K562 (cell line): ENCODE measurements at regions not wholly inside any gene's neighbourhood (a gene's known extent, or its start where the extent isn't known, plus 50 kb on each side); places are given as distances from the start of the nearest gene placed in this dataset.

Experiments
- ATAC-seq: fragments of 200-7000 bp; cut with Tn5 transposase; 3 replicates; pipeline ENCODE4 v1.9.1; 2020; ENCODE audit warnings: moderate library complexity
- BruUV-seq: library from RNA; stranded (reverse); fragments of 400-500 nt; replicated peaks from 2 replicates; lab custom pipeline; 2021; lab: Mats Ljungman, UMichigan
- CTCF ChIA-PET: fragments of 300-600 bp; formaldehyde crosslinking; extraction: SDS; loops from one replicate; lab custom pipeline; 2021; ENCODE audit warnings: low intra/inter-chr PET ratio; lab: Yijun Ruan, JAX
- POLR2A ChIA-PET: fragments of 300-600, 350-650 bp; sonication (Branson Sonifier 250); formaldehyde crosslinking; extraction: SDS; loops from one replicate; lab custom pipeline; 2021; ENCODE audit warnings: antibody characterized with exemption, inconsistent platforms; lab: Yijun Ruan, JAX
- DNase-seq, 4 experiments: peaks; one replicate each; pipeline versions ENCODE4 v3.0.0 to v3.0.0-alpha.2; 2011 to 2018; ENCODE audit warnings: low spot score in 3 of 4, mixed read lengths in 3 of 4; ENCODE audit errors: extremely low read depth in 1 of 4
- FAIRE-seq: peaks from 2 replicates; lab custom pipeline; 2011; peaks lifted over from hg19 to GRCh38; lab: Jason Lieb, UNC
- H2AFZ ChIP-seq: 2 replicates; pipeline ENCODE4 v1.6.0; 2011; ENCODE audit warnings: low read depth, low read length, control low read depth, inconsistent platforms
- H3K27ac ChIP-seq: fragments of 200-600 bp; 3 replicates; pipeline ENCODE4 v1.8.0; 2011; ENCODE audit warnings: low read depth, mild to moderate bottlenecking, control low read depth, inconsistent platforms, low read length, moderate library complexity, mixed read lengths; ENCODE audit errors: extremely low read depth
- H3K27me3 ChIP-seq, 2 experiments: fragments of 300-600 bp in 1 of 2; 2 replicates in 1 of 2; 3 replicates in 1 of 2; pipeline versions ENCODE4 v1.6.0 to v1.8.0; 2011; ENCODE audit warnings: inconsistent platforms in 2 of 2, low read length in 2 of 2, mild to moderate bottlenecking in 1 of 2, mixed read lengths in 1 of 2, moderate library complexity in 1 of 2; ENCODE audit not compliant: control insufficient read depth in 2 of 2, insufficient read depth in 2 of 2
- H3K36me3 ChIP-seq: fragments of 300-600 bp; 3 replicates; pipeline ENCODE4 v1.8.0; 2011; ENCODE audit warnings: mild to moderate bottlenecking, low read length, inconsistent platforms; ENCODE audit not compliant: control insufficient read depth, insufficient read depth
- H3K4me1 ChIP-seq, 2 experiments: fragments of 200-600 bp in 1 of 2; replicated peaks in 1 of 2; 2 replicates in 1 of 2; 3 replicates in 1 of 2; pipeline versions ENCODE4 v1.5.1 to v1.8.0; 2011; ENCODE audit warnings: inconsistent platforms in 2 of 2, low read length in 2 of 2, mild to moderate bottlenecking in 1 of 2, mixed read lengths in 1 of 2, moderate library complexity in 1 of 2; ENCODE audit not compliant: control insufficient read depth in 2 of 2, insufficient read depth in 2 of 2
- H3K4me2 ChIP-seq: 2 replicates; pipeline ENCODE4 v1.6.1; 2011; ENCODE audit warnings: low read length, control low read depth, inconsistent platforms, mixed read lengths; ENCODE audit not compliant: insufficient read depth
- H3K4me3 ChIP-seq: fragments of 200-600 bp; sonication (generic), shearing (Covaris generic); 2 replicates; pipeline ENCODE4 v1.5.1; 2016; ENCODE audit warnings: control low read depth, inconsistent platforms
- H3K79me2 ChIP-seq: fragments of 200-600 bp; 3 replicates; pipeline ENCODE4 v1.8.0; 2011; ENCODE audit warnings: low read length, inconsistent platforms; ENCODE audit not compliant: control insufficient read depth, insufficient read depth
- H3K9ac ChIP-seq, 2 experiments: 2 replicates each; pipeline versions ENCODE4 v1.6.0 to v1.6.1; 2011; ENCODE audit warnings: low read depth in 2 of 2, low read length in 2 of 2, control low read depth in 1 of 2, inconsistent platforms in 1 of 2, mild to moderate bottlenecking in 1 of 2, mixed read lengths in 1 of 2; ENCODE audit not compliant: insufficient read depth in 1 of 2
- H3K9me1 ChIP-seq: one replicate; pipeline ENCODE4 v1.6.0; 2011; ENCODE audit warnings: inconsistent platforms, mild to moderate bottlenecking, low read length, moderate library complexity; ENCODE audit not compliant: control insufficient read depth, insufficient read depth
- H3K9me3 ChIP-seq: replicated peaks from 2 replicates; pipeline ENCODE4 v1.5.1; 2011; ENCODE audit warnings: low read depth, low read length, inconsistent platforms; ENCODE audit not compliant: control insufficient read depth, insufficient read depth
- H4K20me1 ChIP-seq: replicated peaks from 2 replicates; pipeline ENCODE4 v1.6.1; 2011; ENCODE audit warnings: low read length, inconsistent platforms, mixed read lengths; ENCODE audit not compliant: control insufficient read depth, insufficient read depth
- ARID1B ChIP-seq: fragments of 450-650 bp; IDR thresholded peaks from 2 replicates; pipeline ENCODE4 v1.6.1; 2016; ENCODE audit warnings: antibody characterized with exemption, mild to moderate bottlenecking, inconsistent platforms
- BRD4 ChIP-seq: fragments of 200-600 bp; sonication (generic); IDR thresholded peaks from 2 replicates; pipeline ENCODE4 v1.6.1; 2017; ENCODE audit warnings: inconsistent platforms
- CHD4 ChIP-seq: fragments of 200-600 bp; sonication (generic); IDR thresholded peaks from 3 replicates; pipeline ENCODE4 v1.6.1; 2012; ENCODE audit warnings: low read depth, mild to moderate bottlenecking, mixed read lengths, low read length, inconsistent platforms; ENCODE audit not compliant: insufficient read depth, insufficient replicate concordance, poor library complexity, severe bottlenecking
- MBD2 ChIP-seq: sonication (generic); IDR thresholded peaks from 2 replicates; pipeline ENCODE4 v1.6.1; 2016; ENCODE audit warnings: low read depth, borderline replicate concordance
- MYBL2 ChIP-seq, 2 experiments: fragments of 450-650 bp in 1 of 2; sonication (generic) in 1 of 2; formaldehyde crosslinking in 1 of 2; IDR thresholded peaks; 2 replicates each; pipeline versions ENCODE4 v1.6.1 to v1.8.1; 2017 to 2022; ENCODE audit warnings: borderline replicate concordance in 1 of 2, inconsistent platforms in 1 of 2, low read depth in 1 of 2, mild to moderate bottlenecking in 1 of 2, missing genetic modification reagents in 1 of 2, moderate library complexity in 1 of 2
- NR3C1 ChIP-seq: sonication (generic); formaldehyde crosslinking; IDR thresholded peaks from 2 replicates; pipeline ENCODE4 v1.8.1; 2022; ENCODE audit warnings: missing genetic modification reagents
- RFX5 ChIP-seq: IDR thresholded peaks from 2 replicates; pipeline ENCODE4 v1.6.1; 2011; ENCODE audit warnings: low read depth, mild to moderate bottlenecking, improper control_type of control experiment, low read length
- TAL1 ChIP-seq: fragments of 450-650 bp; IDR thresholded peaks from 2 replicates; pipeline ENCODE4 v1.6.1; 2016; ENCODE audit warnings: mild to moderate bottlenecking
- TCF3 ChIP-seq: sonication (generic); formaldehyde crosslinking; IDR thresholded peaks from 2 replicates; pipeline ENCODE4 v1.4.0; 2020; ENCODE audit warnings: mild to moderate bottlenecking, missing genetic modification reagents
- TEAD2 ChIP-seq: fragments of 450-650 bp; IDR thresholded peaks from 2 replicates; pipeline ENCODE4 v1.6.1; 2016; ENCODE audit warnings: missing genetic modification characterization, control low read depth, missing compliant biosample characterization
- TFAM ChIP-seq: fragments of 250-450 bp; sonication (Bioruptor Pico); conservative IDR thresholded peaks from 2 replicates; pipeline ENCODE4 v1.5.0; 2021; ENCODE audit warnings: mild to moderate bottlenecking, moderate library complexity
- TRIM24 ChIP-seq, 2 experiments: fragments of 450-650 bp; IDR thresholded peaks; 2 replicates each; pipeline ENCODE4 v1.6.1; 2016
- ZKSCAN1 ChIP-seq: fragments of 150-350 bp; IDR thresholded peaks from 2 replicates; pipeline ENCODE4 v1.6.1; 2016; ENCODE audit warnings: low read depth, low read length
- ZNF75A ChIP-seq: fragments of 450-650 bp; formaldehyde crosslinking; IDR thresholded peaks from 2 replicates; pipeline ENCODE4 v1.4.0; 2020; ENCODE audit warnings: mild to moderate bottlenecking
- ZNF830 ChIP-seq: fragments of 250-450 bp; sonication (Bioruptor Pico); IDR thresholded peaks from 2 replicates; pipeline ENCODE4 v1.5.0; 2021; ENCODE audit warnings: mild to moderate bottlenecking
- WGBS: fragments of 100-300 bp; shearing (Covaris generic); methylation state at CpG from one replicate; pipeline ENCODE4 v1.1.6; 2016; ENCODE audit warnings: low coverage, mixed read lengths; ENCODE audit not compliant: insufficient coverage; ENCODE audit errors: missing lambda C conversion rate; 5-methylcytosine and 5-hydroxymethylcytosine counted together
- in situ Hi-C: fragments of 300-500 bp; cut with MboI; formaldehyde crosslinking; loops from 4 replicates; pipeline ENCODE4 v1.15.0; 2018; ENCODE audit warnings: inconsistent platforms, mixed read lengths
- intact Hi-C: fragments of 100-400 bp; cut with micrococcal nuclease; formaldehyde crosslinking; loops from 2 replicates; pipeline ENCODE4 v1.14.2; 2022
- TF ChIP-seq, protein P1 (sequence below): fragments of 450-650 bp; conservative IDR thresholded peaks from 2 replicates; pipeline ENCODE4 v1.6.1; 2016; ENCODE audit warnings: missing genetic modification characterization, low read depth, mild to moderate bottlenecking, control low read depth, missing compliant biosample characterization
- TF ChIP-seq, protein P2 (sequence below): fragments of 250-450 bp; sonication (Bioruptor Pico); IDR thresholded peaks from 2 replicates; pipeline ENCODE4 v1.5.0; 2021; ENCODE audit warnings: mild to moderate bottlenecking, moderate library complexity

DNA sequence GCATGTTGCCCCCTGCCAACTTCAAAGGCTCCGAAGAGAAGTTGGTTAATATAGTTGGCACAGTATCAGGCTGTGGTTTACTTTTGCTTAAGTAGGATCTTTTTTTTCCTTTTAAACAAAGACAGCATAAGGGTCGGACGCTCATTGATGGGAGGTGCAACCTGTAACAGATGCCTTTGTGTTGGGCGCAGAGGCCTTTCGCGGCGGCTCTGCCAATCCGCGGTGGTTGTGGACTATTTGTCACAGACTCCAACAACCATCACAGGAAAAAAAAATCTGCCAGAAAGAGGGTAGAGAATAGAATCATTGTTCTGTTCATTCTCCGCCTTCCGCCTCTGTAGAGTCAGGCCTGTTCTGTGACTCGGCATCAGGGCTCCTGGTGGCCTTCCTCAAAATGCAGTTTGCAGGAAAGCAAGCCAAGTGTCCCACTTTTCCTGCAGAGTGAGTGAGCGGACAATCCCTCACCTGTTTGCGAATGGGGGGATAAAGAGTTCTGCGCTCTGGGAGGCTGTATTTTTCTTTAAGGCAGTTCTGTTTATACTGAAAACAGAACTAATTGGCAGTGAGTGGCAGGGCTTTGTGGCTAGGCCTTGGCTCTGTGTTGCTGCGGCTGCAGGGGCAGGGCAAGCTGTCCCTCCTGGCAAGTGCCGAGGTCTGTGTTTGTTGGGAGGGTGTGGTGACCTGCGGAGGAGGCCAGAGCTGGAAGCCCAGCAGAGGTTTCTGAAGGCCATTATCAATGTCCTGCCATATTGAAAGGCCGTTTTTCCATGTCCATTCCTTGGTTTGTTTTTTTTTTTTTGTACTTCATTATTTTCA, 83.0 kb upstream of the PIWIL1 start (continued):
- no peak for TF ChIP-seq RFX5
- TF ChIP-seq TCF3 (CRISPR knock-in tag): no peak
- no peak for TF ChIP-seq ZKSCAN1
- no peak for TF ChIP-seq ARID1B
- no peak for TF ChIP-seq TEAD2 (tag)
- TF ChIP-seq MYBL2 (IDR thresholded peaks at IDR 0.05; ENCODE audit: low read depth): no peak
- no peak for TF ChIP-seq MYBL2 (CRISPR knock-in tag; IDR thresholded peaks at IDR 0.05; ENCODE audit: borderline replicate concordance)

DNA sequence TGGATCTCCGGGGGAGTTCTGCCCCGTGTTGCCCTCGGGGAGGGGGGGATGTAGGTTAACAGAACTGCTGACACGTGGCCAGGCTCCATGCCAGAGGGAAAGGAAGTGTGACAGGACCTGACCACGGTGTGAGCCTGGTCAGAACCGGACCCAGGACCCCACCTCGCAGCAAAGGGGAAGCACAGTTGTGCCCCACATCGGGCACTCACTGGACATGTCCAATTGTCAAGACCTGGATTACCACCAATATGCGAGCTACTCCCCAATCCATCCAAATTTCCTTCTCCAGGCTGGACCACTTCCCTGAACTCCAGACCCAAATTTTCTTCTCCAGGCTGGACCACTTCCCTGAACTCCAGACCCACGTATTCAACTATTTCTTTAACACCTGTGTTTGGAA, 78.8 kb upstream of the PIWIL1 start:
- CTCF ChIA-PET: no interaction called here
- intact Hi-C loops (no loop called here), in situ Hi-C loops (no loop called here)
- H3K4me1 ChIP-seq: no peaks in the 10 kb centered on the region
- POLR2A ChIA-PET: no interaction called here
- H3K9me3 ChIP-seq: no peaks in the 10 kb centered on the region
- no peak overlapping the region for H2AFZ ChIP-seq
- no peaks in the 10 kb centered on the region for H3K9me1 ChIP-seq
- H3K27me3 ChIP-seq: peaks cover 0 to 5% of the 10 kb centered on the region in 2 experiments; a peak in 1 of 5 replicates
- 0% methylated on average over 8 of the region's 10 CpGs for WGBS
- no peak for FAIRE-seq
- no peaks in the 10 kb centered on the region for H3K79me2 ChIP-seq
- no peak overlapping the region for H3K4me2 ChIP-seq
- no peak overlapping the region for H3K9ac ChIP-seq
- H3K4me3 ChIP-seq: no peak overlapping the region
- no peaks in the 10 kb centered on the region for H4K20me1 ChIP-seq
- no peak for ATAC-seq
- H3K36me3 ChIP-seq: no peaks in the 10 kb centered on the region
- no peak for DNase-seq
- no TSS peak for BruUV-seq
- H3K27ac ChIP-seq: no peak overlapping the region
- TF ChIP-seq TFAM (no peak), CHD4 (no peak), ZNF75A (no peak), TRIM24 (IDR thresholded peaks at IDR 0.05) (no peak), MBD2 (no peak), TAL1 (no peak), NR3C1 (CRISPR knock-in tag) (no peak), BRD4 (no peak), ZNF830 (no peak), TCF3 (CRISPR knock-in tag) (no peak)
- TF ChIP-seq, protein P1, sequence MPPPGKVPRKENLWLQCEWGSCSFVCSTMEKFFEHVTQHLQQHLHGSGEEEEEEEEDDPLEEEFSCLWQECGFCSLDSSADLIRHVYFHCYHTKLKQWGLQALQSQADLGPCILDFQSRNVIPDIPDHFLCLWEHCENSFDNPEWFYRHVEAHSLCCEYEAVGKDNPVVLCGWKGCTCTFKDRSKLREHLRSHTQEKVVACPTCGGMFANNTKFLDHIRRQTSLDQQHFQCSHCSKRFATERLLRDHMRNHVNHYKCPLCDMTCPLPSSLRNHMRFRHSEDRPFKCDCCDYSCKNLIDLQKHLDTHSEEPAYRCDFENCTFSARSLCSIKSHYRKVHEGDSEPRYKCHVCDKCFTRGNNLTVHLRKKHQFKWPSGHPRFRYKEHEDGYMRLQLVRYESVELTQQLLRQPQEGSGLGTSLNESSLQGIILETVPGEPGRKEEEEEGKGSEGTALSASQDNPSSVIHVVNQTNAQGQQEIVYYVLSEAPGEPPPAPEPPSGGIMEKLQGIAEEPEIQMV (tag): no peak
- TF ChIP-seq, protein P2, sequence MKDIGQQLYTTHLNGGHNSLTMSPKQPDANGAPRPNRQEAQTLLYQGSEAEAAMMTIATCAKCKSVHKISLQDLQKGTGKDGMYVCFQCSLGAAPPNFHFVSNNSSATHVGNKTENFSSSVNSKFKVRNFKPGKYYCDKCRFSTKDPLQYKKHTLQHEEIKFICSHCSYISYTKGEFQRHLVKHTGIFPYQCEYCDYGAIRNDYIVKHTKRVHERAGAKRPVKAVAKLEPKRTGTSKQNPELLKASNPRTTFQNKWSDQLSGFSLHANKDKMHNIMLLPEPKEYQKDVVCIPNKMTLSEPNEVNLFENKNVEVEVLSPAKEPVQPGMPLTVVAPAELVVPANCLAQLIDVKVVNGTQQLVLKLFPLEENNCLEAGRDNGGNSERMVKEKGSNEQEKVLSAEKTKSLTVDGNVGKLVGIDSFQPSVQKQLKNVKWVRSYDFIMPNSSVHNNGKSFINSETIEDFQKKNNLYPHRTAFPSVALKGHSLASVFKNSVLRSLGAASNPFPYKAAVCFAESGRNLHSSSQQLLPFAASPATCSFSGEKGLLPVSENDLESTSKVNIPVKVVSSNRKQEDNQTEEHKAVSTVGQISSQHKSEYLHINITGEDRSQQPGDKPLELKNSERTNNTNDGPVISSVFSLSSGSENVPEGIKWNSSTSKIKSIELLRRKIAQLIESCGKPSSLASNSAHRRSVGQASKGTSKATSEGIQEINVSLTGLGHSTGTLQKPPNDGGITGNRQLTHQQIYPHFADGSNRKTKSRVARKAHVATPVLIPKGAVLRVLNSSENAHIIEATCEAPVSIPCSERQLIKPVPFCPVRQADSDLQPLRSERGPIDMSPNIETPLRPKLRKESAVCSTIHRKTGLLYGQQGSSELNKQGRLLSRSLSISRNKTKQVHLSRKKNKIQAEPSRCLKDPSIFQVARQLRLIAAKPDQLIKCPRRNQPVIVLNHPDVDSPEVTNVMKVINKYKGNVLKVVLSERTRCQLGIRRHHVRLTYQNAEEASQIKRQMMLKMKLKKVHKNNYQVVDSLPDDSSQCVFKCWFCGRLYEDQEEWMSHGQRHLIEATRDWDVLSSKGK (CRISPR knock-in tag): no peak
